Mucosa of descending colon (tissue), 3 donors: ENCODE measurements at regions not wholly inside any gene's neighbourhood (a gene's known extent, or its start where the extent isn't known, plus 50 kb on each side); places are given as distances from the start of the nearest gene placed in this dataset.

Experiments
- ATAC-seq: fragments of 200-7000 bp; cut with Tn5 transposase; one replicate; pipeline ENCODE4 v1.9.1; 2020; ENCODE audit warnings: mild to moderate bottlenecking, moderate library complexity
- DNase-seq, 3 donors: peaks; one replicate each; pipeline ENCODE4 v3.0.0-alpha.2; 2020
- H3K36me3 ChIP-seq: fragments of 200-600 bp; one replicate; pipeline ENCODE4 v1.8.0; 2021; ENCODE audit warnings: low read depth, mild to moderate bottlenecking
- H3K4me1 ChIP-seq: fragments of 200-600 bp; one replicate; pipeline ENCODE4 v1.8.0; 2021; ENCODE audit warnings: low read depth, mild to moderate bottlenecking
- H3K4me3 ChIP-seq: fragments of 200-600 bp; one replicate; pipeline ENCODE4 v1.8.0; 2021; ENCODE audit warnings: mild to moderate bottlenecking
- H3K9me3 ChIP-seq: fragments of 200-600 bp; one replicate; pipeline ENCODE4 v1.8.0; 2021; ENCODE audit warnings: mild to moderate bottlenecking
- intact Hi-C, 2 donors: fragments of 100-400 bp; cut with DNase I in 1 of 2; cut with micrococcal nuclease in 1 of 2; formaldehyde crosslinking; loops; one replicate each; pipeline versions ENCODE4 v1.11.0 to v1.11.1; 2022; cut with DNase I, micrococcal nuclease
- TF ChIP-seq, protein P1 (sequence below): fragments of 200-600 bp; IDR thresholded peaks from one replicate; pipeline ENCODE4 v1.8.0; 2022; ENCODE audit warnings: antibody characterized with exemption, mild to moderate bottlenecking
- donor health status: DM: no; HTN: no; CAD: no; lungs with moderate emphysema.
- donor health status: DM: no; HTN: no; CAD: no.
- donor health status: DM: no; HTN: yes; CAD: no.

DNA sequence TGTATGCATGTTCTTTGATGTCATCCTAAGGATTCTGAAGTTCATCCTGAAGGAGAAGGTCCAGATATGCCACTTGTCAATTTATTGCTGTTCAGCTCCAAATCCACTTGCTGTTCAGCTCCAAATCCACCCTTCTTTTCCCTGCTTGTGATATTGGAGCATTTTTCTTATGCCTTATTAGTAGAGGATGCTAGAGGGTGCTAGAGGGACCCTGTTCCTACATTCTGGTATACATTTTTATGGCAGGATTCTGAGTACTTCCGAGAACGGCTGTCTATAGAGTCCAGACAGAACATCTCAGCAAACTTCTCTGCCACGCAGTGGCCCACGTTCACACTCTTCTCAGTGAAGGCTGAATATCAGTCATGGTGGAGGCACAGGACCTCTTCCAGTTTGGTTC lies 406.7 kb downstream of the NOVA1 start:
- no peaks in the 10 kb centered on the region for H3K36me3 ChIP-seq
- intact Hi-C loops: no loop called here
- TF ChIP-seq, protein P1, sequence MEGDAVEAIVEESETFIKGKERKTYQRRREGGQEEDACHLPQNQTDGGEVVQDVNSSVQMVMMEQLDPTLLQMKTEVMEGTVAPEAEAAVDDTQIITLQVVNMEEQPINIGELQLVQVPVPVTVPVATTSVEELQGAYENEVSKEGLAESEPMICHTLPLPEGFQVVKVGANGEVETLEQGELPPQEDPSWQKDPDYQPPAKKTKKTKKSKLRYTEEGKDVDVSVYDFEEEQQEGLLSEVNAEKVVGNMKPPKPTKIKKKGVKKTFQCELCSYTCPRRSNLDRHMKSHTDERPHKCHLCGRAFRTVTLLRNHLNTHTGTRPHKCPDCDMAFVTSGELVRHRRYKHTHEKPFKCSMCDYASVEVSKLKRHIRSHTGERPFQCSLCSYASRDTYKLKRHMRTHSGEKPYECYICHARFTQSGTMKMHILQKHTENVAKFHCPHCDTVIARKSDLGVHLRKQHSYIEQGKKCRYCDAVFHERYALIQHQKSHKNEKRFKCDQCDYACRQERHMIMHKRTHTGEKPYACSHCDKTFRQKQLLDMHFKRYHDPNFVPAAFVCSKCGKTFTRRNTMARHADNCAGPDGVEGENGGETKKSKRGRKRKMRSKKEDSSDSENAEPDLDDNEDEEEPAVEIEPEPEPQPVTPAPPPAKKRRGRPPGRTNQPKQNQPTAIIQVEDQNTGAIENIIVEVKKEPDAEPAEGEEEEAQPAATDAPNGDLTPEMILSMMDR: no peak
- ATAC-seq: no peak
- H3K9me3 ChIP-seq: no peaks in the 10 kb centered on the region
- no peaks in the 10 kb centered on the region for H3K4me1 ChIP-seq
- no peak for DNase-seq
- H3K4me3 ChIP-seq: no peak overlapping the region

- intact Hi-C loops: no loop called here
- no peaks in the 10 kb centered on the region for H3K4me1 ChIP-seq
- no peaks in the 10 kb centered on the region for H3K9me3 ChIP-seq
- DNase-seq (no peak), ATAC-seq (no peak)
- no peak overlapping the region for H3K4me3 ChIP-seq
- TF ChIP-seq, protein P1: no peak
- no peaks in the 10 kb centered on the region for H3K36me3 ChIP-seq
Measured at GRCh38 chr14:26190646-26191045, 407.2 kb downstream of the NOVA1 start.

- Histone ChIP-seq H3K36me3 (no peaks in the 10 kb centered on the region), H3K4me1 (no peaks in the 10 kb centered on the region), H3K4me3 (no peak overlapping the region), H3K9me3 (no peaks in the 10 kb centered on the region)
- TF ChIP-seq, protein P1: no peak
- no peak for ATAC-seq
- intact Hi-C loops: no loop called here
- DNase-seq: no peak
Measured at GRCh38 chr14:26187996-26188620, 409.7 kb downstream of the NOVA1 start.

DNA sequence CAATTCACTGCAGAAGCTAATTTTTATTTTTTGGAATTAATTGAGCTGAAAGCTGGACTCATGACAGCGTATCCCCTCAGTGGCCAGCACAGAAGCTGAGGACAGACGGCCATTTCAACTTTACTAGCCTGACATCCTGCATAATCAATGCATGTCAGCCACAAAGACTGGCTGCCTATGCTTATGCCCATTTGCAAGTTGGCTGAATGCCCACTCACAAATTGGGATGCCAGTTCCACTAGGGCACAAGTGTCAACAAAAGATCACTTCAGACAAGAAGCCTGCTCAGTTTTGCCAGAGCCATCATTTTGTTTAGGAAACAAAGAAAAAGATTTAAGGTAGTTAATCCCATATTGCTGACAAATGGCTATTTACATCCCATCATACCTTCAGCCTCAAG lies 417.6 kb downstream of the NOVA1 start:
- Histone ChIP-seq H3K9me3 (no peaks in the 10 kb centered on the region), H3K4me3 (no peak overlapping the region), H3K4me1 (no peaks in the 10 kb centered on the region), H3K36me3 (no peaks in the 10 kb centered on the region)
- DNase-seq (no peak), ATAC-seq (no peak)
- intact Hi-C loops: no loop called here
- TF ChIP-seq, protein P1: no peak

DNA sequence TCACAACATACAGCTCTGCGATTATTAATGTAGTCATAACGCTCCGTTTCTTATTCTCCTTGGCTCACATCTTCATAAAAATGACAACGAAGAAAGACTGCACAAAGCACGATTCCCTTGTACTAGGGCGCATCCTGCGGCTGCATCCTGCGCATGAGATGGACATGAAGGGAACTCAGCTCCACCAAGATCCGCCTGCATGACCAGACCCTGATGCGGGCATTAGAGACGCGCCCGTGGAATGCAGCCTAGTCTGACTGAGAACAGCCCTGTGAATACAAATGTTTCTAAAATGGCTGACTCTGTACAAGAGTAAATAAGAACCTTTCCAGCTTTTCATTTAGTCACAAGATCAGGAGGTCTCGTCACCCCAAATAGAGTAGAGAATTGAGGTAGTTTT lies 422.2 kb downstream of the NOVA1 start:
- Histone ChIP-seq H3K4me3 (no peak overlapping the region), H3K36me3 (no peaks in the 10 kb centered on the region), H3K9me3 (no peaks in the 10 kb centered on the region), H3K4me1 (no peaks in the 10 kb centered on the region)
- DNase-seq (no peak), ATAC-seq (no peak)
- intact Hi-C loops: no loop called here
- TF ChIP-seq, protein P1: no peak

GRCh38 chr14:26174395-26174794 lies 423.4 kb downstream of the NOVA1 start:
- no peaks in the 10 kb centered on the region for H3K36me3 ChIP-seq
- H3K9me3 ChIP-seq: no peaks in the 10 kb centered on the region
- DNase-seq (no peak), ATAC-seq (no peak)
- no peak overlapping the region for H3K4me3 ChIP-seq
- TF ChIP-seq, protein P1: no peak
- no peaks in the 10 kb centered on the region for H3K4me1 ChIP-seq
- intact Hi-C loops: no loop called here
